HFF-Myc (cell line): ENCODE measurements at regions not wholly inside any gene's neighbourhood (a gene's known extent, or its start where the extent isn't known, plus 50 kb on each side); places are given as distances from the start of the nearest gene placed in this dataset.

Experiments used
- DNase-seq: peaks from one replicate; pipeline ENCODE4 v3.0.0-alpha.2; 2011; ENCODE audit warnings: low read depth; ENCODE audit errors: extremely low read depth
- H3K4me3 ChIP-seq: replicated peaks from 2 replicates; pipeline ENCODE4 v1.5.1; 2011; ENCODE audit warnings: low read depth, mild to moderate bottlenecking, control low read depth, low read length
- TF ChIP-seq, protein P1 (sequence below): IDR thresholded peaks from 2 replicates; pipeline ENCODE4 v1.5.1; 2012; ENCODE audit warnings: mild to moderate bottlenecking, low read depth, low read length, control low read depth; ENCODE audit errors: missing control alignments

DNA sequence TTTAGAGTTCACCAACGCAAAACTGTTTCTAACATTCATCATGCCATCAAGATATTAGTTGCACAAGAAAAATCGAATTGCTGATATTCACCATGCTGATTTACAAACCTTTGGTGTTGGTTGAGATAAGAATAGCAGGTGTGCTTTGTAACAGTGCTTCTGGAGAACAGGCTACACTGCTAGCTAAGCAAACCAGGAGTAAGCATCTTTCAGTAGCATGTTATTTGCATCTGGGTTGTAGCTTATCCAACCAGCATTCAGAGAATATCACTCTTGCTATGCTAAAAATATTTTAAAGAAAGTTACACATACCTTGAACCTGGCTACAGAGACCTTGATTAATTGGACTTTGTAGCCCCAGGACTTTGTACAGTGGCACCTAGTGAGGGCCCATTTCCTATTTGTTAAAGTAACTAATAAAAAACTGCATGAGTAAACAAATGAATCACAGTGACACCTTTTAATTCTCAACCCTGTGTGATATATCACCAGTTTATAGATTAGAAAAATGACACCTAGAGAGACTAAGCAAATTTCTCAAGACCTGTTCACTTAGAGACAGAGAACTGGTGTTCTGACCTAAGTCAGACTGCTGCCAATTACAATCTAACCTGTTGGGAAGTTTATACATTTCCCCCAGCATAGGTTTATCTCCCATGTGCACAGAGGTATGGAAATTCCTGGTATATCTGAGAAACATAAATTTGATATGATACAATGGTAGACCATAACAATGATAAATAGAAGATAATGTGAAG is 435.5 kb upstream of the TGFBR2 start:
- TF ChIP-seq, protein P1, sequence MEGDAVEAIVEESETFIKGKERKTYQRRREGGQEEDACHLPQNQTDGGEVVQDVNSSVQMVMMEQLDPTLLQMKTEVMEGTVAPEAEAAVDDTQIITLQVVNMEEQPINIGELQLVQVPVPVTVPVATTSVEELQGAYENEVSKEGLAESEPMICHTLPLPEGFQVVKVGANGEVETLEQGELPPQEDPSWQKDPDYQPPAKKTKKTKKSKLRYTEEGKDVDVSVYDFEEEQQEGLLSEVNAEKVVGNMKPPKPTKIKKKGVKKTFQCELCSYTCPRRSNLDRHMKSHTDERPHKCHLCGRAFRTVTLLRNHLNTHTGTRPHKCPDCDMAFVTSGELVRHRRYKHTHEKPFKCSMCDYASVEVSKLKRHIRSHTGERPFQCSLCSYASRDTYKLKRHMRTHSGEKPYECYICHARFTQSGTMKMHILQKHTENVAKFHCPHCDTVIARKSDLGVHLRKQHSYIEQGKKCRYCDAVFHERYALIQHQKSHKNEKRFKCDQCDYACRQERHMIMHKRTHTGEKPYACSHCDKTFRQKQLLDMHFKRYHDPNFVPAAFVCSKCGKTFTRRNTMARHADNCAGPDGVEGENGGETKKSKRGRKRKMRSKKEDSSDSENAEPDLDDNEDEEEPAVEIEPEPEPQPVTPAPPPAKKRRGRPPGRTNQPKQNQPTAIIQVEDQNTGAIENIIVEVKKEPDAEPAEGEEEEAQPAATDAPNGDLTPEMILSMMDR: no peak
- no peak overlapping the region for H3K4me3 ChIP-seq
- DNase-seq: no peak

GRCh38 chr3:30174357-30174756 is 432.0 kb upstream of the TGFBR2 start:
- H3K4me3 ChIP-seq: no peak overlapping the region
- DNase-seq: no peak
- TF ChIP-seq, protein P1: no peak

DNA sequence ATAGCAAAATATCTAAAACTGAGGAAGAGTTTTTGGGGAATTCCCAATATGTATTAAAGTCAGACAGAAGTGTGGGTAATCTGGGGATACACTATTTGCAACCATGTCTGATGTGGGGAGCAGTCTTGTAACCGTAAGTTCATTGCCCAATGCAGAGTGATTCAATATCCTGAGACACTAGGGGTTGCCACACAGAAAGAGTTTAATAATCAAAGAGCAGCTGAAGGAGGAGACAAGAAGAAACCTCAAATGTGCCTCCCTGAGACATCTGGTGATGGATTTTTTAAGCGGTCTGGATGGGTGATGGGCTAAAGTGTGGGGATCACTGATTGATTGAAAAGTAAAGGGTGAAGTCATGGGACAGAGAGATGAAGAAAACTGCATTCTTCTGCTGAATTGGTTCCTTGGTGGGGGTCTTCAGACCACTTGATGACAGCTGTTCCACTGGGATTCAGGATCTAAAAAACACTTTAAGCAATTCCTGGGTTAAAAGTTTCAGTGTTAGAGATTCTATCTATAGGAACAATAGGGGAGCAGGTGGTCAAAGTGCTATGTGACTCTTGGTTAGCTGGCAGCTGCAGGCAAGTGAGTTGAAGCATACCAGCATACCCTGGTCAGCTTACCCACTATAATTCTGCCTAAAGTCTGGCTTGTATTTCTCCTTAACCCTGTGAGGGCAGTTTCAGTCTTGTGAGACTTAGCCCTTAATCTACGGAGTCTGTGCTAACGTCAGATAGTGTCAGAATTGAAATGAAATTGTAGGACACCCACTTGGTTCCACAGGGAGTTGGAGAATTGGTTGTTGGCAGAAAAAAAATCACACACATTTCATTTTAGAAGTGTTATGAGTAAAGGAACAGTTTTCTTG is 425.9 kb upstream of the TGFBR2 start:
- no peak overlapping the region for H3K4me3 ChIP-seq
- TF ChIP-seq, protein P1: no peak
- DNase-seq: no peak

DNA sequence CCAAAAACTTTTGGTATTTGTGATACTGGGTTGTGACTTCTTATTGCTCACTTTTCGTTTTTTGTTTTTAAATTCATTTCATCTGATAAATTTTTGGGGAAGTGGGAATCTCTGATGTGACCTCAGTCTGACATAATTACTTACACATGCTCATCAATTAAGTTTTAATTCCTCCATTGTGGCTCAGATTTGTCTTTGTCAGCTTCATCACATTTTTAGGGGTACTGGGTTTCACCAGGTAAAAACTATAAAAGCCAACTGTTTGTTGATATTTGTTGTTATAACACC is 425.3 kb upstream of the TGFBR2 start:
- TF ChIP-seq, protein P1: no peak
- no peak for DNase-seq
- no peak overlapping the region for H3K4me3 ChIP-seq

- H3K4me3 ChIP-seq: no peak overlapping the region
- TF ChIP-seq, protein P1: no peak
- DNase-seq: no peak
Observed at GRCh38 chr3:30181581-30181980, 424.8 kb upstream of the TGFBR2 start.

GRCh38 chr3:30183421-30183820 is 423.0 kb upstream of the TGFBR2 start:
- TF ChIP-seq, protein P1: no peak
- no peak for DNase-seq
- no peak overlapping the region for H3K4me3 ChIP-seq
